ENCODE measurements at regions not wholly inside any gene's neighbourhood (a gene's known extent, or its start where the extent isn't known, plus 50 kb on each side); places are given as distances from the start of the nearest gene placed in this dataset.

- TF ChIP-seq, protein P1, sequence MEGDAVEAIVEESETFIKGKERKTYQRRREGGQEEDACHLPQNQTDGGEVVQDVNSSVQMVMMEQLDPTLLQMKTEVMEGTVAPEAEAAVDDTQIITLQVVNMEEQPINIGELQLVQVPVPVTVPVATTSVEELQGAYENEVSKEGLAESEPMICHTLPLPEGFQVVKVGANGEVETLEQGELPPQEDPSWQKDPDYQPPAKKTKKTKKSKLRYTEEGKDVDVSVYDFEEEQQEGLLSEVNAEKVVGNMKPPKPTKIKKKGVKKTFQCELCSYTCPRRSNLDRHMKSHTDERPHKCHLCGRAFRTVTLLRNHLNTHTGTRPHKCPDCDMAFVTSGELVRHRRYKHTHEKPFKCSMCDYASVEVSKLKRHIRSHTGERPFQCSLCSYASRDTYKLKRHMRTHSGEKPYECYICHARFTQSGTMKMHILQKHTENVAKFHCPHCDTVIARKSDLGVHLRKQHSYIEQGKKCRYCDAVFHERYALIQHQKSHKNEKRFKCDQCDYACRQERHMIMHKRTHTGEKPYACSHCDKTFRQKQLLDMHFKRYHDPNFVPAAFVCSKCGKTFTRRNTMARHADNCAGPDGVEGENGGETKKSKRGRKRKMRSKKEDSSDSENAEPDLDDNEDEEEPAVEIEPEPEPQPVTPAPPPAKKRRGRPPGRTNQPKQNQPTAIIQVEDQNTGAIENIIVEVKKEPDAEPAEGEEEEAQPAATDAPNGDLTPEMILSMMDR (IDR thresholded peaks at IDR 0.05; ENCODE audit: insufficient read depth, low read depth, low read length): no peak
- no peak overlapping the region for H3K4me3 ChIP-seq (ENCODE audit: low read depth, low read length)
- DNase-seq (ENCODE audit: low read depth): no peak
Measured at GRCh38 chr6:109290143-109290931, 91.9 kb downstream of the CD164 start.

- no peak for DNase-seq (ENCODE audit: low read depth)
- TF ChIP-seq, protein P1 (IDR thresholded peaks at IDR 0.05; ENCODE audit: insufficient read depth, low read depth, low read length): no peak
Measured at GRCh38 chr6:109285366-109285765, 96.9 kb downstream of the CD164 start.

GRCh38 chr6:109284675-109285074, 97.6 kb downstream of the CD164 start:
- TF ChIP-seq, protein P1 (IDR thresholded peaks at IDR 0.05; ENCODE audit: insufficient read depth, low read depth, low read length): no peak
- DNase-seq (ENCODE audit: low read depth): no peak
- no peak overlapping the region for H3K4me3 ChIP-seq (ENCODE audit: low read depth, low read length)

More at GRCh38 chr6:109285366-109285765, 96.9 kb downstream of the CD164 start:
- H3K4me3 ChIP-seq (ENCODE audit: low read depth, low read length): no peak overlapping the region

DNA sequence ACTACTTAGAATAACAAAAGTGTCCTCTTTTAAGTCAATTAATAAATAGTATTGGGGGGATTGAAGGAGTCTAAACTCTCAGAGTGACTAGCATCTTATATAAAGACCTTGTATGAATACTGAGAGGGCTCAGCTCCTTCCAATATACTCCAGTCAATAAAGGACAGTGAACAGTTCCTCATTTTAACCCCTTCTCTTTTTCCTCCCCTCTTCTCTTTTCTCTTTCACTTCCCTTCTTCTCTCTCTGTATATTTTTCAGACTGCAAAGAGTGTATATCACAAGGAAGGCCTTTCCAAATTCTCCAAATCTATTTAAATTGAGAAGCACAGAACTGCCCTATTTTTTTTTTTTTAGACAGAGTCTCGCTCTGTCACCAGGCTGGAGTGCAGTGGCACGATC, 99.5 kb downstream of the CD164 start:
- H3K4me3 ChIP-seq (ENCODE audit: low read depth, low read length): no peak overlapping the region
- TF ChIP-seq, protein P1 (IDR thresholded peaks at IDR 0.05; ENCODE audit: insufficient read depth, low read depth, low read length): no peak
- DNase-seq (ENCODE audit: low read depth): no peak

DNA sequence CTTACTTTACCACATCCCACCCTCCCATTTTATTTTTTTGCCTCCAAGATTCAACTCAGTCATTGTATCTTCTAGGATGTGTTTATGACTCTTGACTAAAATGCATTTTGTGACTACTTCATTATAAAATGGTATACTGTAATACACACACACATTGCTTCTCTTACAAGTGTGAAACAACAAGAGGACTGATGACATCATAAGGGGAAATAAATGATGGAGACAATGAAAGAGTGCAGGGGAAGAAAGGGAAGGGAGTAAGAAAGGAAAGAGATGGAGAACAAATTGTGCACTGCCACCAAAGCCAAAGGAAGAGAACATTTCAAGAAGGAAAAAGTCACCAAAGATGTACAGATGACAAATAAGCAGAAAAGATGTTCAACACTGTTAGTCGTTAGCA, 102.6 kb downstream of the CD164 start:
- no peak overlapping the region for H3K4me3 ChIP-seq (ENCODE audit: low read depth, low read length)
- DNase-seq (ENCODE audit: low read depth): no peak
- TF ChIP-seq, protein P1 (IDR thresholded peaks at IDR 0.05; ENCODE audit: insufficient read depth, low read depth, low read length): no peak

GRCh38 chr6:109271622-109272021, 110.6 kb downstream of the CD164 start:
- no peak for DNase-seq (ENCODE audit: low read depth)
- TF ChIP-seq, protein P1 (IDR thresholded peaks at IDR 0.05; ENCODE audit: insufficient read depth, low read depth, low read length): no peak
- no peak overlapping the region for H3K4me3 ChIP-seq (ENCODE audit: low read depth, low read length)
